Uterus (tissue), 2 donors: ENCODE measurements at regions not wholly inside any gene's neighbourhood (a gene's known extent, or its start where the extent isn't known, plus 50 kb on each side); places are given as distances from the start of the nearest gene placed in this dataset.

Experiments used
- CTCF ChIP-seq, 4 experiments: fragments of 200-600 bp in 2 of 4; fragments of 450-650 bp in 2 of 4; sonication (generic) in 2 of 4; IDR thresholded peaks; one replicate each; pipeline ENCODE4 v1.5.1; 2016 to 2019; ENCODE audit warnings: antibody characterized with exemption in 4 of 4, mild to moderate bottlenecking in 2 of 4, moderate library complexity in 1 of 4
- POLR2A ChIP-seq, 2 donors: fragments of 450-650 bp; IDR thresholded peaks; one replicate each; pipeline ENCODE4 v1.6.1; 2016; ENCODE audit warnings: antibody characterized with exemption in 2 of 2, mild to moderate bottlenecking in 1 of 2, moderate library complexity in 1 of 2

- TF ChIP-seq CTCF (IDR thresholded peaks at IDR 0.05) = no peak
- no peak for TF ChIP-seq POLR2A (IDR thresholded peaks at IDR 0.05)
These were observed 60.8 kb upstream of the SP4 start for GRCh38 chr7:21367081-21367480.
